Kidney (tissue), 13 donors: ENCODE measurements at regions not wholly inside any gene's neighbourhood (a gene's known extent, or its start where the extent isn't known, plus 50 kb on each side); places are given as distances from the start of the nearest gene placed in this dataset.

Experiments
- DNase-seq, 5 donors: peaks; one replicate each; pipeline ENCODE4 v3.0.0-alpha.2; 2013 to 2020
- FAIRE-seq: peaks from 2 replicates; lab custom pipeline; 2012; peaks lifted over from hg19 to GRCh38; lab: Jason Lieb, UNC
- H3K27ac ChIP-seq, 2 donors: one replicate each; pipeline ENCODE4 v1.7.0; 2013; ENCODE audit warnings: low read depth in 2 of 2, low read length in 2 of 2, inconsistent platforms in 1 of 2
- H3K27me3 ChIP-seq: one replicate; pipeline ENCODE4 v1.7.1; 2013; ENCODE audit warnings: low read length, inconsistent platforms; ENCODE audit not compliant: control insufficient read depth, insufficient read depth
- H3K36me3 ChIP-seq, 3 donors: one replicate each; pipeline versions ENCODE4 v1.7.0 to v1.7.1; 2013; ENCODE audit warnings: low read length in 3 of 3, control low read depth in 1 of 3, inconsistent platforms in 1 of 3; ENCODE audit not compliant: insufficient read depth in 3 of 3, control insufficient read depth in 2 of 3
- H3K4me1 ChIP-seq, 3 donors: one replicate each; pipeline versions ENCODE4 v1.7.0 to v1.7.1; 2013; ENCODE audit warnings: low read length in 3 of 3, inconsistent platforms in 1 of 3, low read depth in 1 of 3; ENCODE audit not compliant: control insufficient read depth in 2 of 3, insufficient read depth in 2 of 3
- H3K4me3 ChIP-seq, 3 donors: one replicate each; pipeline versions ENCODE4 v1.7.0 to v1.8.1; 2013; ENCODE audit warnings: low read length in 3 of 3, control low read depth in 1 of 3, inconsistent platforms in 1 of 3
- H3K9ac ChIP-seq, 3 donors: one replicate each; pipeline versions ENCODE4 v1.7.0 to v1.7.1; 2013; ENCODE audit warnings: low read length in 3 of 3, control low read depth in 1 of 3, inconsistent platforms in 1 of 3
- H3K9me3 ChIP-seq, 3 donors: one replicate each; pipeline versions ENCODE4 v1.7.0 to v1.7.1; 2013; ENCODE audit warnings: low read length in 3 of 3, control low read depth in 1 of 3, inconsistent platforms in 1 of 3; ENCODE audit not compliant: control insufficient read depth in 2 of 3, insufficient read depth in 1 of 3
- CTCF ChIP-seq: IDR thresholded peaks from 3 replicates; pipeline ENCODE4 v1.5.1; 2012; ENCODE audit warnings: mild to moderate bottlenecking, moderate library complexity, borderline replicate concordance; ENCODE audit not compliant: insufficient read depth; ENCODE audit errors: extremely low read depth
- intact Hi-C: fragments of 100-400 bp; cut with DNase I; formaldehyde crosslinking; loops from one replicate; pipeline ENCODE4 v1.11.1; 2022
- donor health status: control.
- donor health status: control.
- donor health status: control.
- donor health status: control.
- donor health status: control.
- donor health status: DM: yes; HTN: yes; CAD: no.
- donor health status: Normal renal cell carcinoma (clear cell type).

- Histone ChIP-seq H3K36me3 (no peaks in the 10 kb centered on the region), H3K4me1 (no peaks in the 10 kb centered on the region), H3K9ac (no peak overlapping the region), H3K9me3 (no peaks in the 10 kb centered on the region), H3K27ac (no peak overlapping the region), H3K4me3 (no peak overlapping the region), H3K27me3 (no peaks in the 10 kb centered on the region)
- FAIRE-seq (no peak), DNase-seq (no peak)
- intact Hi-C loops, result no loop called here
- no peak for TF ChIP-seq CTCF
Observed at GRCh38 chr16:85283305-85284050, 171.2 kb upstream of the CIBAR2 start.

- no peaks in the 10 kb centered on the region for H3K27me3 ChIP-seq
Observed at GRCh38 chr16:85284141-85284817, 172.0 kb upstream of the CIBAR2 start.

DNA sequence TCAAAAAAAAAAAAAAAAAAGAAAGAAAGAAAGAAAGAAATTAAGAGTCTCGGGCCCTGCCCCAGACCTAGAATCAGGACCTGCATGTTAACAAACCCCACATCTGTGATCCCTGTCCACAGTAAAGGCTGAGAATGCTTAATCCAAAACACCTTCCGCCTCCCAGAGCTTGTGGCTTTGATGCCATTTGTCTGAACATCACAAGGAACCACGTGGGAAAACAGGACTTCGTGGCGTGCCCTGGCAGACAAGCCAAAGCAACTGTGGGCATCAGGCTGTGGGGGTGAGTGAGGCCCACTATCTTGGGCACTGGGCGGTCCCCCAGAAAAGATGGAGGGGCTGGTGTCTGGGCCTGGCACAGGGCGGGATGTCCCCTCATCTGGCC, 173.4 kb upstream of the CIBAR2 start:
- H3K4me3 ChIP-seq, result no peak overlapping the region
- no peak for DNase-seq
- H3K9ac ChIP-seq, result no peak overlapping the region
- peaks cover 0 to 4% (median 3%) of the 10 kb centered on the region in 3 donors for H3K4me1 ChIP-seq
- FAIRE-seq, result no peak
- H3K9me3 ChIP-seq, result no peaks in the 10 kb centered on the region
- no peak overlapping the region for H3K27ac ChIP-seq
- H3K27me3 ChIP-seq, result no peaks in the 10 kb centered on the region
- no peaks in the 10 kb centered on the region for H3K36me3 ChIP-seq
- TF ChIP-seq CTCF, result no peak
- intact Hi-C loops, result no loop called here

More at GRCh38 chr16:85284141-85284817, 172.0 kb upstream of the CIBAR2 start:
- Histone ChIP-seq H3K27ac (no peak overlapping the region), H3K9me3 (no peaks in the 10 kb centered on the region), H3K36me3 (no peaks in the 10 kb centered on the region), H3K4me3 (no peak overlapping the region), H3K4me1 (peaks cover 0 to 3% (median 0%) of the 10 kb centered on the region in 3 donors), H3K9ac (no peak overlapping the region)
- no peak for TF ChIP-seq CTCF
- intact Hi-C loops, result no loop called here
- FAIRE-seq (no peak), DNase-seq (peak in 3 of 5 donors; percentile 57 to 64 (median 62))
